SK-N-SH (cell line): ENCODE measurements at regions not wholly inside any gene's neighbourhood (a gene's known extent, or its start where the extent isn't known, plus 50 kb on each side); places are given as distances from the start of the nearest gene placed in this dataset.
"Not testable (repeated sequence)": the region's sequence is repeated elsewhere in the genome, so short reads cannot be mapped to it uniquely, and the experiment has no call there.

ENCODE experiments used
- CTCF ChIA-PET: fragments of 300-600, 350-600 bp; formaldehyde crosslinking; extraction: SDS; loops from one replicate; lab custom pipeline; 2021; lab: Yijun Ruan, JAX
- POLR2A ChIA-PET: fragments of 350-600 bp; sonication (Branson Sonifier 250); formaldehyde crosslinking; extraction: SDS; loops from one replicate; lab custom pipeline; 2020; ENCODE audit warnings: antibody characterized with exemption, inconsistent platforms; lab: Yijun Ruan, JAX
- DNase-seq: peaks from one replicate; pipeline ENCODE4 v3.0.0; 2012
- H2AFZ ChIP-seq: fragments of 200-600 bp; sonication (generic); 2 replicates; pipeline ENCODE4 v1.8.1; 2016; ENCODE audit warnings: antibody characterized with exemption, mild to moderate bottlenecking, low read depth
- H3F3A ChIP-seq: fragments of 200-600 bp; sonication (generic); replicated peaks from 2 replicates; pipeline ENCODE3; 2016; ENCODE audit warnings: antibody characterized with exemption, mild to moderate bottlenecking; ENCODE audit not compliant: insufficient read depth
- H3K27ac ChIP-seq, 2 experiments: fragments of 200-500 bp in 1 of 2; fragments of 200-600 bp in 1 of 2; sonication (Bioruptor generic) in 1 of 2; sonication (generic), shearing (Covaris generic) in 1 of 2; 2 replicates each; pipeline versions ENCODE4 v1.5.1 to v1.6.1; 2014 to 2016; ENCODE audit warnings: low read depth in 2 of 2, inconsistent platforms in 1 of 2, low read length in 1 of 2, mild to moderate bottlenecking in 1 of 2, mixed read lengths in 1 of 2
- H3K27me3 ChIP-seq: fragments of 200-600 bp; sonication (generic), shearing (Covaris generic); 2 replicates; pipeline ENCODE4 v1.6.1; 2016; ENCODE audit warnings: mixed run types; ENCODE audit not compliant: insufficient read depth
- H3K36me3 ChIP-seq, 2 experiments: fragments of 200-500 bp in 1 of 2; fragments of 200-600 bp in 1 of 2; sonication (Bioruptor generic) in 1 of 2; sonication (generic) in 1 of 2; replicated peaks in 1 of 2; 2 replicates each; pipeline versions ENCODE3 to v1.5.1; 2014 to 2016; ENCODE audit warnings: low read length in 1 of 2, mild to moderate bottlenecking in 1 of 2; ENCODE audit not compliant: insufficient read depth in 2 of 2, control insufficient read depth in 1 of 2
- H3K4me1 ChIP-seq, 2 experiments: fragments of 200-500 bp in 1 of 2; fragments of 200-600 bp in 1 of 2; sonication (Bioruptor generic) in 1 of 2; sonication (generic), shearing (Covaris generic) in 1 of 2; 2 replicates each; pipeline versions ENCODE4 v1.5.1 to v1.6.1; 2014 to 2016; ENCODE audit warnings: low read depth in 1 of 2, low read length in 1 of 2, mixed run types in 1 of 2; ENCODE audit not compliant: insufficient read depth in 2 of 2, control insufficient read depth in 1 of 2
- H3K4me2 ChIP-seq: fragments of 200-600 bp; sonication (generic), shearing (Covaris generic); 2 replicates; pipeline ENCODE4 v1.6.1; 2017; ENCODE audit warnings: mixed run types
- H3K4me3 ChIP-seq, 2 experiments: fragments of 200-500 bp in 1 of 2; fragments of 200-600 bp in 1 of 2; sonication (Bioruptor generic) in 1 of 2; sonication (generic), shearing (Covaris generic) in 1 of 2; 2 replicates each; pipeline versions ENCODE4 v1.5.1 to v1.8.1; 2014 to 2016; ENCODE audit warnings: low read depth in 2 of 2, inconsistent platforms in 1 of 2, low read length in 1 of 2, mild to moderate bottlenecking in 1 of 2, mixed read lengths in 1 of 2, moderate library complexity in 1 of 2
- H3K79me2 ChIP-seq: fragments of 200-600 bp; sonication (generic); 2 replicates; pipeline ENCODE4 v1.8.1; 2017; ENCODE audit warnings: mild to moderate bottlenecking; ENCODE audit not compliant: insufficient read depth
- H3K9ac ChIP-seq: fragments of 200-600 bp; sonication (generic); 2 replicates; pipeline ENCODE4 v1.6.1; 2017; ENCODE audit warnings: mixed run types
- H3K9me2 ChIP-seq: fragments of 200-600 bp; sonication (generic); 2 replicates; pipeline ENCODE4 v1.6.1; 2017; ENCODE audit warnings: mixed run types
- H3K9me3 ChIP-seq: fragments of 200-600 bp; sonication (generic); 2 replicates; pipeline ENCODE4 v1.6.1; 2017; ENCODE audit warnings: mixed run types, mild to moderate bottlenecking, moderate library complexity
- H4K20me1 ChIP-seq: fragments of 200-600 bp; sonication (generic); 2 replicates; pipeline ENCODE4 v1.6.1; 2017; ENCODE audit warnings: mild to moderate bottlenecking, mixed run types; ENCODE audit not compliant: insufficient read depth
- RFX5 ChIP-seq: IDR thresholded peaks from 2 replicates; pipeline ENCODE4 v1.6.1; 2012; ENCODE audit warnings: mild to moderate bottlenecking, improper control_type of control experiment, low read length
- TAF1 ChIP-seq: IDR thresholded peaks from 2 replicates; pipeline ENCODE4 v1.6.1; 2012; ENCODE audit warnings: low read depth, mild to moderate bottlenecking, low read length, moderate library complexity, borderline replicate concordance
- whole genome bisulfite sequencing: methylation state at CpG from one replicate; pipeline ENCODE4 v1.1.6; 2017; ENCODE audit warnings: low lambda C conversion rate; 5-methylcytosine and 5-hydroxymethylcytosine counted together
- TF ChIP-seq, protein P1 (sequence below): fragments of 150-350 bp; IDR thresholded peaks from 2 replicates; pipeline ENCODE4 v1.6.1; 2016; ENCODE audit warnings: mild to moderate bottlenecking, low read depth, low read length
- TF ChIP-seq, protein P2 (sequence below): IDR thresholded peaks from 2 replicates; pipeline ENCODE4 v1.4.0; 2012; ENCODE audit warnings: low read depth, borderline replicate concordance
- TF ChIP-seq, protein P3 (sequence below): fragments of 200-600 bp; sonication (generic); IDR thresholded peaks from 2 replicates; pipeline ENCODE4 v1.6.1; 2017; ENCODE audit warnings: antibody characterized with exemption, mild to moderate bottlenecking, moderate library complexity

DNA sequence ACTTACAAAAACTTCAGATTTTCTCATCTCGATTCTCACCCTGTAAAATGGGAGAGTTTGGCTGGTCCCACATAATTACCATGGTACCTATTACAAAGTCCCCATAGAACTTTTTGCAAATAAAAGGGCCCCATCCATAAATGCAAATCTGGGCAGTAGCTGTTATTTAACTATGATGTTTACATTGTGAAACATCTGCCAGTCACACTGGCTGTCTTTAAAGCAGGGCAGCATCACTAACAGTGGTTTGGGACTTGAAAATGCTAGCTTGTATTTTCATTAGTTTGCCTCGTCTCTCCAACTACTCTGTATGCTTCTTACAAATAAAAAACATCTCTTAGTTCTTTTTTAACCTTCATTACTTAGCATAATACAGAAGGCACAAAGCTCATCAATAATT is 240.7 kb downstream of the FZD1 start:
- WGBS, result 10% methylated on average over 2 of the region's 2 CpGs
- Histone ChIP-seq H3K27me3 (no peaks in the 10 kb centered on the region), H3K79me2 (no peaks in the 10 kb centered on the region), H3K4me2 (no peak overlapping the region), H3K4me3 (no peak overlapping the region), H3K36me3 (no peaks in the 10 kb centered on the region), H3K9me3 (no peaks in the 10 kb centered on the region), H3K27ac (no peak overlapping the region), H3K9ac (no peak overlapping the region), H3K4me1 (no peaks in the 10 kb centered on the region; a peak in 1 of 4 replicates), H2AFZ (no peak overlapping the region), H4K20me1 (no peaks in the 10 kb centered on the region), H3F3A (no peaks in the 10 kb centered on the region), H3K9me2 (no peaks in the 10 kb centered on the region)
- DNase-seq, result no peak
- CTCF ChIA-PET, result interaction anchor here (1.1 kb wide), 2 partner anchors 120 to 1050 kb away, joined by 3 to 4 read pairs; no protein-coding TSS in a partner anchor
- POLR2A ChIA-PET, result no interaction called here
- TF ChIP-seq TAF1 (no peak), RFX5 (no peak)
- TF ChIP-seq, protein P1, sequence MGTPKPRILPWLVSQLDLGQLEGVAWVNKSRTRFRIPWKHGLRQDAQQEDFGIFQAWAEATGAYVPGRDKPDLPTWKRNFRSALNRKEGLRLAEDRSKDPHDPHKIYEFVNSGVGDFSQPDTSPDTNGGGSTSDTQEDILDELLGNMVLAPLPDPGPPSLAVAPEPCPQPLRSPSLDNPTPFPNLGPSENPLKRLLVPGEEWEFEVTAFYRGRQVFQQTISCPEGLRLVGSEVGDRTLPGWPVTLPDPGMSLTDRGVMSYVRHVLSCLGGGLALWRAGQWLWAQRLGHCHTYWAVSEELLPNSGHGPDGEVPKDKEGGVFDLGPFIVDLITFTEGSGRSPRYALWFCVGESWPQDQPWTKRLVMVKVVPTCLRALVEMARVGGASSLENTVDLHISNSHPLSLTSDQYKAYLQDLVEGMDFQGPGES, result no peak
- TF ChIP-seq, protein P2, sequence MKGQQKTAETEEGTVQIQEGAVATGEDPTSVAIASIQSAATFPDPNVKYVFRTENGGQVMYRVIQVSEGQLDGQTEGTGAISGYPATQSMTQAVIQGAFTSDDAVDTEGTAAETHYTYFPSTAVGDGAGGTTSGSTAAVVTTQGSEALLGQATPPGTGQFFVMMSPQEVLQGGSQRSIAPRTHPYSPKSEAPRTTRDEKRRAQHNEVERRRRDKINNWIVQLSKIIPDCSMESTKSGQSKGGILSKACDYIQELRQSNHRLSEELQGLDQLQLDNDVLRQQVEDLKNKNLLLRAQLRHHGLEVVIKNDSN, result no peak
- TF ChIP-seq, protein P3, sequence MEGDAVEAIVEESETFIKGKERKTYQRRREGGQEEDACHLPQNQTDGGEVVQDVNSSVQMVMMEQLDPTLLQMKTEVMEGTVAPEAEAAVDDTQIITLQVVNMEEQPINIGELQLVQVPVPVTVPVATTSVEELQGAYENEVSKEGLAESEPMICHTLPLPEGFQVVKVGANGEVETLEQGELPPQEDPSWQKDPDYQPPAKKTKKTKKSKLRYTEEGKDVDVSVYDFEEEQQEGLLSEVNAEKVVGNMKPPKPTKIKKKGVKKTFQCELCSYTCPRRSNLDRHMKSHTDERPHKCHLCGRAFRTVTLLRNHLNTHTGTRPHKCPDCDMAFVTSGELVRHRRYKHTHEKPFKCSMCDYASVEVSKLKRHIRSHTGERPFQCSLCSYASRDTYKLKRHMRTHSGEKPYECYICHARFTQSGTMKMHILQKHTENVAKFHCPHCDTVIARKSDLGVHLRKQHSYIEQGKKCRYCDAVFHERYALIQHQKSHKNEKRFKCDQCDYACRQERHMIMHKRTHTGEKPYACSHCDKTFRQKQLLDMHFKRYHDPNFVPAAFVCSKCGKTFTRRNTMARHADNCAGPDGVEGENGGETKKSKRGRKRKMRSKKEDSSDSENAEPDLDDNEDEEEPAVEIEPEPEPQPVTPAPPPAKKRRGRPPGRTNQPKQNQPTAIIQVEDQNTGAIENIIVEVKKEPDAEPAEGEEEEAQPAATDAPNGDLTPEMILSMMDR, result no peak

DNA sequence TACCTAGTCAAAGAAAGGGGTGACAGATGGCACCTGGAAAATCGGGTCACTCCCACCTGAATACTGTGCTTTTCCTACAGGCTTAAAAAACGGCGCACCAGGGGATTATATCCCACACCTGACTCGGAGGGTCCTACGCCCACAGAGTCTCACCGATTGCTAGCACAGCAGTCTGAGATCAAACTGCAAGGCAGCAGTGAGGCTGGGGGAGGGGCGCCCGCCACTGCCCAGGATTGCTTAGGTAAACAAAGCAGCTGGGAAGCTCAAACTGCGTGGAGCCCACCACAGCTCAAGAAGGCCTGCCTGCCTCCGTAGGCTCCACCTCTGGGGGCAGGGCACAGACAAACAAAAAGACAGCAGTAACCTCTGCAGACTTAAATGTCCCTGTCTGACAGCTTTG is 242.7 kb downstream of the FZD1 start:
- CTCF ChIA-PET, H4K20me1 ChIP-seq, H3K36me3 ChIP-seq, H3K9me3 ChIP-seq, H3K27me3 ChIP-seq, H2AFZ ChIP-seq, H3K4me1 ChIP-seq, DNase-seq, H3K9ac ChIP-seq, H3K4me2 ChIP-seq, H3K27ac ChIP-seq, H3K9me2 ChIP-seq, H3K79me2 ChIP-seq, H3K4me3 ChIP-seq, POLR2A ChIA-PET, H3F3A ChIP-seq: not testable (repeated sequence)
- 61% methylated on average over 10 of the region's 10 CpGs for WGBS

DNA sequence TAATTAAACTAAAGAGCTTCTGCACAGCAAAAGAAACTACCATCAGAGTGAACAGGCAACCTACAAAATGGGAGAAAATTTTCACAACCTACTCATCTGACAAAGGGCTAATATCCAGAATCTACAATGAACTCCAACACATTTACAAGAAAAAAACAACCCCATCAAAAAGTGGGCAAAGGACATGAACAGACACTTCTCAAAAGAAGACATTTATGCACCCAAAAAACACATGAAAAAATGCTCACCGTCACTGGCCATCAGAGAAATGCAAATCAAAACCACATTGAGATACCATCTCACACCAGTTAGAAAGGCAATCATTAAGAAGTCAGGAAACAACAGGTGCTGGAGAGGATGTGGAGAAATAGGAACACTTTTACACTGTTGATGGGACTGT is 247.6 kb downstream of the FZD1 start:
- H3K9me2 ChIP-seq, H3K9me3 ChIP-seq, H3K36me3 ChIP-seq, H3K27ac ChIP-seq, H3K9ac ChIP-seq, POLR2A ChIA-PET, H3K4me3 ChIP-seq, H3K79me2 ChIP-seq, H2AFZ ChIP-seq, H3K4me1 ChIP-seq, H3F3A ChIP-seq, H4K20me1 ChIP-seq, H3K4me2 ChIP-seq, H3K27me3 ChIP-seq, DNase-seq, CTCF ChIA-PET: not testable (repeated sequence)
- 22% methylated on average over 1 of the region's 1 CpG for WGBS
